ENCODE measurements at regions not wholly inside any gene's neighbourhood (a gene's known extent, or its start where the extent isn't known, plus 50 kb on each side); places are given as distances from the start of the nearest gene placed in this dataset.

GRCh38 chr3:166169681-166170080, 332.5 kb upstream of the BCHE start:
- TF ChIP-seq, protein P1, sequence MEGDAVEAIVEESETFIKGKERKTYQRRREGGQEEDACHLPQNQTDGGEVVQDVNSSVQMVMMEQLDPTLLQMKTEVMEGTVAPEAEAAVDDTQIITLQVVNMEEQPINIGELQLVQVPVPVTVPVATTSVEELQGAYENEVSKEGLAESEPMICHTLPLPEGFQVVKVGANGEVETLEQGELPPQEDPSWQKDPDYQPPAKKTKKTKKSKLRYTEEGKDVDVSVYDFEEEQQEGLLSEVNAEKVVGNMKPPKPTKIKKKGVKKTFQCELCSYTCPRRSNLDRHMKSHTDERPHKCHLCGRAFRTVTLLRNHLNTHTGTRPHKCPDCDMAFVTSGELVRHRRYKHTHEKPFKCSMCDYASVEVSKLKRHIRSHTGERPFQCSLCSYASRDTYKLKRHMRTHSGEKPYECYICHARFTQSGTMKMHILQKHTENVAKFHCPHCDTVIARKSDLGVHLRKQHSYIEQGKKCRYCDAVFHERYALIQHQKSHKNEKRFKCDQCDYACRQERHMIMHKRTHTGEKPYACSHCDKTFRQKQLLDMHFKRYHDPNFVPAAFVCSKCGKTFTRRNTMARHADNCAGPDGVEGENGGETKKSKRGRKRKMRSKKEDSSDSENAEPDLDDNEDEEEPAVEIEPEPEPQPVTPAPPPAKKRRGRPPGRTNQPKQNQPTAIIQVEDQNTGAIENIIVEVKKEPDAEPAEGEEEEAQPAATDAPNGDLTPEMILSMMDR (IDR thresholded peaks at IDR 0.05) = no peak
- TF ChIP-seq POLR2A (IDR thresholded peaks at IDR 0.05) (no peak), POLR2AphosphoS5 (IDR thresholded peaks at IDR 0.05; ENCODE audit: insufficient read depth in 1 of 2, low read depth in 1 of 2) (no peak)

Data from vagina (tissue), 2 donors.